SU-DHL-6 (cell line): ENCODE measurements at regions not wholly inside any gene's neighbourhood (a gene's known extent, or its start where the extent isn't known, plus 50 kb on each side); places are given as distances from the start of the nearest gene placed in this dataset.

ENCODE experiments used
- CTCF ChIP-seq: fragments of 200-600 bp; sonication (generic); IDR thresholded peaks from one replicate; pipeline ENCODE4 v1.5.1; 2017; ENCODE audit warnings: antibody characterized with exemption, mild to moderate bottlenecking, low read length, moderate library complexity; ENCODE audit not compliant: insufficient read depth, poor library complexity, severe bottlenecking
- EZH2phosphoT487 ChIP-seq: fragments of 200-600 bp; sonication (generic), shearing (Covaris generic); conservative IDR thresholded peaks from 2 replicates; pipeline ENCODE4 v1.6.1; 2018; ENCODE audit warnings: mild to moderate bottlenecking, antibody characterized with exemption, low read length, moderate library complexity, mixed read lengths

DNA sequence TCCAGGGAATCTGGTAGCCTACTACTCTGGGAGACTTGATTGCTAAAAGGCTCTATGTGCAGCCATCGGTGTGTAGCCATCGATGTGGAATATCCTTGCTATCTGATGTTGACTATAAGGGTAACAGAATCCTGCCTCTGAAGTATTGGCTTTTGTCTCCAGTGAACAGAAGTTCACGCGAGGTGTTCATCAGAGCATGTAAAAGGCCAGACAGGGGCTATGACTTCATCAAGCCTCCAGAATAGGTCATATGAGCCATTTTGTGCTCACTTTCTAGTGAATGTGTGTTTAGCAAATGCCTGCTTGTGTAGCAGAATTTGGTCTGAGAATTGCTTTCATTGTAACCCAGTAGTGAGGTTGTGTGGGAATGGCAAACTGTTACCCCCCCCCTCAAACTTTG lies 66.8 kb upstream of the RAD23B start:
- no peak for TF ChIP-seq CTCF
- TF ChIP-seq EZH2phosphoT487 = no peak
